NCI-H82 treated with DMSO at 0.1 percent for 48 hours (cell line): ENCODE measurements at regions not wholly inside any gene's neighbourhood (a gene's known extent, or its start where the extent isn't known, plus 50 kb on each side); places are given as distances from the start of the nearest gene placed in this dataset.
A peak's percentile ranks its signal among the peaks of the same experiment; 100 is the strongest.

ENCODE experiments used
- DNase-seq: peaks from one replicate; lab custom pipeline; 2025; ENCODE audit not compliant: unreplicated experiment; lab: John Stamatoyannopoulos, UW

DNA sequence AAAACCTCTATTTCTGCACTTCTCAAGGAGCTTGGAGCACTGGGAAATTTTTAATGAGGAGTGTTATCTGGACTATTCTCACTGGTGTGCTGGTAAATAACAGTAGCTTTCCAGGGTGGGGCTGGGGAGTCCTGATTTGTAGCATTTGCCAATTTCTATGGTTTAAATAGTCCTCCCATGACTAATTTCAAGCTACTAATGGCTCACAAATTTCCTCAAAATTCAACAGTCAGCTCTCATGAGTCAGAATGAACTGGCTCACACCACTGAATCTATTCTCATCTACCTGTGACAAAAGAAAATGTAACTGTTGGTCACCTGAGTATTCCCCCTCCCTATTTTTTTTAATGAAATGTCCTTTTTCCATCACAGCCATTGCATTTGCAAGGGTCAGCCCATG, 449.6 kb downstream of the KIF16B start:
- DNase-seq: no peak

DNA sequence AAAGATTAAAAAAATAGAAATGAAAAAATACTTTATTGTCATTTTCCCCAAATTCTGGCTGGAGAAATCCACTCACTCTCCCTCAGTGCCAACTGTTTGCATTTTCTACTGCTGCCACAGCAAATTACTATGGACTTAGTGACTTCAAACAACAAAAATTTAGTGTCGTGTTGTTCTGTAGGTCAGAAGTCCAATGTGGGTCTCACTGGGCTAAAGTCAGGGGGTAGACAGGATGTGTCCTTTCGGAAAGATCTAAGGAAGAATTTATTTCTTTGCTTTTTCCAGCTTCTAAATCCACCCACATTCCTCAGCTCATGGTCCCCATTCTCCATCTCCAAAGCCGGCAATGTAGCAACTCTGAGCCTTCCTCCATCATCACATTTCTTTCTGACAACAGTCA, 453.3 kb downstream of the KIF16B start:
- no peak for DNase-seq

DNA sequence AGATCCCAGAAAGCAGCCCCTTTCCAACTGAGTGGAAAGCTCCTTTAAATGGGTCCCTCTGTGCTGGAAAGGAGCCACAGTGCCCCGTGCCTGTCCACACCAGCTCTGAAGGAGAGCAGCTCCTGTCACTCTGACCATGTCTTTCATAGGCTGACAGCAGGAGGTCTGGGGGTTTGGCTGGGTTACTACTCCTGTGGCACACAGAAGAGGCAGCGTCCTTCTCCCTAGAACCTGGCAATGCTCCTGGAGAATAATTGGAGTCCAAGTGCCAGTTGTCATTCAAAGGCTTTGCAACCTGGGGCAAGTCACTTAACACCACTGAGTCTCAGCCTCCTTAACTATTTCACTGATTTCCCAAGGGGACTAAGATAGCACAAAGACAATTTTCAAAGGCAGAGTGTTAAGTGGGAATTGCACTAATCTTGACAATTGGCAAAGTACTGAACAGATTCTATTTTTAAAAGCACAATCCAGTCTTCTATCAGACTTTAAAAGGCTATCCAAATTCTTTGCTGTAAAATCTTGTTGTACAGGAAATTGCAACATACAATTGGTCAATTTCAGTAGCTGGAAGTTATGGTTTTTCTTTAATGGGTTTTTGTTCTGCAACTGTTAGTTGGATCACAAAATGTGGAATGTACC, 457.2 kb downstream of the KIF16B start:
- no peak for DNase-seq

DNA sequence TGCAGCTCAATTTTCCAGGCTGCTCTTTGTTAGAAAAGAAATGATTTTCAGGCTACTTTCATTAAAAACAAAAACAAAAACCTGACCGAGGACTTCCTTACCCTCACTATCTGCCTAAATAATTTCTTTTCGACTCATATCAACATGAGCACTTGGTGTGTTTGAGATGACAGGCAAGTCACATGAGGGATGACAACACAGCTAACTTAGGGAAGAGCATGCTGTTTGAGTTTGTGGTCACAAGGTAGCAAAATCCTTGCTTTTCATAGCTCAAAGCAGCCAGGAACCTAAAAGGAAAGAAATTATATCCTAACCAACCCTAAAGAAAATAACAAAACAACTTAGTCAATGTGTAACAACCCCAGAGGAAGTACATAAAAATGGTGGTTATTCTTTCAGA, 459.5 kb downstream of the KIF16B start:
- no peak for DNase-seq

DNA sequence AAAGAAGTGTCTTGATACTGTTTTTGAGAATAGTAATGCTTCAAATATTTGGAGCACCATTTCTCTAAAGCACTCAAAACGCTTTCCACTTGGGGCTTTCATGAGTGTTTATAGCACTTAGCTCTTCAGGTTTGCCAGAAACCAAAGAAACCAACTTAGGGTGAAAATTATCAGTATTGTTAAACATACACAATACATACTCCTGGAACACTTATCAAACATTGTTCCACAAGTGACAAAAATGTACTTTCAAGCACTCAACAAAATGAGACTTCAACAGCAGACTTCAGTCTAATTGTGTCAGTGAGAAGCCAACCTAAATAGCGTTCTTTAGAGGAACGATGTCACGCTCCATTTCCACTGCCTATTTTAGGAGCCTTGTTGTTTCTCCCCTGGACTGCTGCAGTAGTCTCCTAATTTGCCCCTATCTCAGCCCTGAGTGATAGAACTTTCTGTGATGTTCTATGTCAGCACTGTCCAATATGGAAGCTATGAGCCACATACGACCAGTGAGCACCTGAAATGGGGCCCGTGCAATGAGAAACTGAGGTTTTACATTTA, 461.3 kb downstream of the KIF16B start:
- DNase-seq: no peak

DNA sequence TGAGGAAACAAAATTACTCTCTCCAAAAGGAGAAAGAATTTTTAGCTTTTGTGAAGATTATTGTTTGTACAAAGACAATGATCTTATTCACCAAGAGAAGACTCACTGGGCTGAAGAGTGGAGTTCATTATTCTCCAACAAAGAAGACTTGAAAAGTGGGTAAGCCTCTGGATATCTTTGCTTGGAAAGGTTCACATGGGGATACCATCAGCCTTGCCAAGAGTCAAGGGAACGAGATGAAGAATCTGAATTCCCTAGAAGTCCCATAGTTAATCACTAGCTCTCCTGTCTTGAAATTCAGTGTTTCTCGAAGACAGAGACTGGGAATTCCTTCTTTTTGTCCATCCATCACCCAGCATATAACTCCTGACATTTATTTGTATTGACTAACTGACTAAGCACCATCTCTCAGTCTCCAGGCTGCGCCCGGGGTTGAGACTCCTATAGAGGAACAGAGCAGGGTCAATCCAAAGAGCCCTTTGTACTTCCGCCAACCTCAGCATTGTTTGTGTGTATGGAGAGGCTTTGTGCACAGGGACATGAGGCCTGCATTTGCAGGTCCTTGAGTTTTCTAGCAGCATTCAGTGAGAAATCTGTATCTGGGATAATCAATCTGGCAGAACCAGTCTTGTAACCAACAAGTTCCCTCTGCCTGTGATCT, 461.9 kb downstream of the KIF16B start:
- DNase-seq: no peak

DNA sequence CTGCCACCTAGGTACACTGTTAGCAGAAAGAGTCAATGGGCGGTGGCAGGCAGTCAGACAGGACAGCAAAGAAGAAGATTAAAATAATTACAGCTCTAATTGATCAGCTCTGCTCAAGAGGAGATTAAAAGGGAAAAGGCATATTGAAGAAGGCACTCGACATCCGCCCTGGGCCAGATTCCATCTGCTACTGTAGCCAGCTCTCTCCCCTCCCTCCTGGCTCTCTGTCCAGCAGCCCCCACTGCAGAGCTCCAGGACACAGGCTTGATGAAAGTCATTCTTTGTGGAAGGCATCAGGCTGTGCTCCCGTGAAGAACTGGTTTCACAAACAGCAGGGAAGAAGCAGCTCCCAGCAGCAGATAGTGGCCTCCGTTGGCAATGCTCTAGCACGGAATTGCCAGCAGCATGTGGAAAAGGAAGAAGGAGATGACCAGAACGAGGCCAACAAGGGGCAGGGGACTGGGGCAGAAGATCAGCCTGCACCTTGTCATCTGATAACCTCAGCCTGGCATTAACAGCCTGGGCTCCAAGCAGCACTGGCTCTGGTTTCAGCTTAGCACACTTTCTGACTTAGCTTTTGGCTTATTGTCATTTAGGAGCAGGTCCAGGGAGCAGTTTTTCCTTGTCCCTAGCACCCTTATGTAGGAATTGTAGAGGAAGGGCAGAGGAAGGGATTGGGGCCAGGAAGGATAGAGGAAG, 465.9 kb downstream of the KIF16B start:
- peak; percentile 89 for DNase-seq

DNA sequence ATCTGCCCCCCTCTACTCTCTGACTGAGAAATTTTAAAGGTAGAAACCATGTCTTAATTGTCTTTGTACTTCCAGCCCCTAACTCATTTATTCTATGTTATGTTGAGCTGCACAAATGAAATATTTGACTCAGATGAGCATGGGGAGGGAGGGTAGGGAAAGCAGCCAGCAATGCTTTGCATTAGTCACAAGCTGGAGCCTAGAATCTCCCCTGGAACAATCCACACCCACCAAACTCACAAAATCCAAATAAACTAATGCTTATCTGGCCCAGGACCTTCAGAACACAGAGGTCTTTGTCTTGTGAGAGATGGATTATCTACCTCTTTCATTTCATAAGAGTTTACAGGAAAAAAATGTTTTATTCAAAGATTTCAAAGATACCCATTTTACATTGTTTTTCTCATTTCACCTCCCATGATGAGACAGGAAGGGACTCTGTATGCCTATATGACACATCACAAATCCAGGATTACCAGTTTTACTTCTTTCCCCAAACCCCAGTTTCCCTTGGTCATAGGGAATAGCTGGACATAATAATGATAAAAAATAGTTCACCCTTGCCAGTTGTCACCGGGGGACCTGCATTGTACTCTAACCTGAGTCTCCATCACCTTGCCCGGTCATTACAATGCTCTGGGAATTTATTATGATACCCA, 466.9 kb downstream of the KIF16B start:
- DNase-seq: no peak

DNA sequence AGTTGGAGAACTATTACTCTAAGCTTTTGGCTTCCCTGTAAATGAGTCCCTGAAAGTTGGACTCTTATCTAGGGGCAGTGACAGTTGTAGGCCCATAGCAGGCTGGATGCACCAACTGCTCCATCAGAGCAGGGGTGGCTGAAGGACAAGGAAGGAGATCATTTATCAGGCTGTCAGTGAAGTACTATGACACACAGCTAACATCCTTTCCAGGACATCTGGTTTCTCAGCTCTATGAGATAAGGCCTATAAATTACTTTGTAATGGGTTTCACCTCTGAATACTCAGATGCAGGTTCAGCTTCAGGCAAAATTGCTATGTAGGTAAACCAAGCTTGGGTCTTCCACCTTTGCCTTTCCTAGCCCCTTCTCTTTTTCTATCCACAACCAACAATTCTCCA, 468.5 kb downstream of the KIF16B start:
- peak; percentile 25 for DNase-seq
